ENCODE measurements at regions not wholly inside any gene's neighbourhood (a gene's known extent, or its start where the extent isn't known, plus 50 kb on each side); places are given as distances from the start of the nearest gene placed in this dataset.
"Not testable (repeated sequence)": the region's sequence is repeated elsewhere in the genome, so short reads cannot be mapped to it uniquely, and the experiment has no call there.

GRCh38 chr4:189706821-189707220 lies 233.9 kb upstream of the FRG1 start:
- dilution Hi-C loops (cut with HindIII; ENCODE audit: low sequenced_read_pairs, unreplicated experiment); H2AFZ ChIP-seq (replicated peaks; ENCODE audit: low read length, poor library complexity): not testable (repeated sequence)

DNA sequence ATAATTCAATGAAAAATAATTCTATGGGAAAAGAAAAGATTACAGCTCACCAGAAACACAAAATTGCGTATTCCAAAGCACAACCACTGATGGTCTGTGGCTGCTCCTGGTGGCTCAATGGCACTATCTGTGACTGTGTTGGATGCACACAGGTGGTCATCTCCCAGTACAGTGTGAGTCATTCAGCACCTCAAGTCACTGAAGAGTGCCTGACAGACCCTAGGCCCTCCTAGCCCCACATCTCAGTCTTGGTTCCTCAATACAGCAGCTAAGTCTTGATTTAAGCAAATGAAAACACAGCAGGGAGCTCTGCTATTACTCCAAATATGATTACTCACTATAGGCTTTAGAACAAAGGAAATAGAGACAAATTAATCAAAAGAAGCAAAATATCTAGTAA lies 233.4 kb upstream of the FRG1 start:
- H3K56ac ChIP-seq (ENCODE audit: extremely low read depth, insufficient read depth, low read length); H3K9me3 ChIP-seq (ENCODE audit: control insufficient read depth, insufficient read depth, low read length); H4K91ac ChIP-seq (ENCODE audit: insufficient read depth, low read depth, low read length); in situ Hi-C loops (cut with MboI; ENCODE audit: low sequenced_read_pairs); H3K27ac ChIP-seq (ENCODE audit: insufficient read depth, low read length); H3K4me1 ChIP-seq (ENCODE audit: control insufficient read depth, insufficient read depth, low read length); H2BK120ac ChIP-seq (ENCODE audit: low read depth, low read length); POLR2A ChIA-PET (ENCODE audit: unreplicated experiment); H3K9me1 ChIP-seq (ENCODE audit: insufficient read depth, low read length); intact Hi-C loops (cut with micrococcal nuclease); H3K23ac ChIP-seq (ENCODE audit: low read depth, low read length); H3K4ac ChIP-seq (ENCODE audit: low read depth, low read length); DNase-seq; H2BK5ac ChIP-seq (ENCODE audit: low read depth, low read length, poor library complexity, severe bottlenecking); BruUV-seq (replicated peaks); ATAC-seq (ENCODE audit: low read depth); H2AK5ac ChIP-seq (ENCODE audit: low read depth, low read length); CTCF ChIA-PET; H4K20me1 ChIP-seq (ENCODE audit: insufficient read depth, low read length); H2BK15ac ChIP-seq (ENCODE audit: low read depth, low read length); H4K5ac ChIP-seq (ENCODE audit: low read depth, low read length); H3K36me3 ChIP-seq (ENCODE audit: control insufficient read depth, insufficient read depth, low read length); H3K9ac ChIP-seq (ENCODE audit: low read depth, low read length); H3K79me1 ChIP-seq (ENCODE audit: low read depth in 1 of 2, low read length in 2 of 2); H3K4me3 ChIP-seq (ENCODE audit: insufficient read depth, low read depth, low read length); H2AK9ac ChIP-seq (replicated peaks; ENCODE audit: low read depth, low read length, poor library complexity); dilution Hi-C loops (cut with HindIII; ENCODE audit: low sequenced_read_pairs, unreplicated experiment); H3K4me2 ChIP-seq (ENCODE audit: low read depth, low read length); H2BK20ac ChIP-seq (ENCODE audit: low read depth, low read length); H3K14ac ChIP-seq (replicated peaks; ENCODE audit: low read depth, low read length); H4K8ac ChIP-seq (ENCODE audit: low read depth in 2 of 2, low read length in 2 of 2); H2AFZ ChIP-seq (replicated peaks; ENCODE audit: low read length, poor library complexity); H3K27me3 ChIP-seq (ENCODE audit: control insufficient read depth, insufficient read depth, low read length); H3K18ac ChIP-seq (ENCODE audit: low read depth, low read length): not testable (repeated sequence)
- 50% methylated on average over 1 of the region's 1 CpG; no CpG with 5 or more reads in 1 of the 2 experiments for WGBS, 2 experiments (ENCODE audit: extremely low coverage in 2 of 2, insufficient read length in 1 of 2)

More at GRCh38 chr4:189706821-189707220, 233.9 kb upstream of the FRG1 start:
- H4K91ac ChIP-seq (ENCODE audit: insufficient read depth, low read depth, low read length); H3K9ac ChIP-seq (ENCODE audit: low read depth, low read length); H3K14ac ChIP-seq (replicated peaks; ENCODE audit: low read depth, low read length); H3K23ac ChIP-seq (ENCODE audit: low read depth, low read length); H3K4ac ChIP-seq (ENCODE audit: low read depth, low read length); H2BK120ac ChIP-seq (ENCODE audit: low read depth, low read length); H2AK5ac ChIP-seq (ENCODE audit: low read depth, low read length); ATAC-seq (ENCODE audit: low read depth); H3K9me3 ChIP-seq (ENCODE audit: control insufficient read depth, insufficient read depth, low read length); POLR2A ChIA-PET (ENCODE audit: unreplicated experiment); H3K9me1 ChIP-seq (ENCODE audit: insufficient read depth, low read length); DNase-seq; H3K4me2 ChIP-seq (ENCODE audit: low read depth, low read length); H4K20me1 ChIP-seq (ENCODE audit: insufficient read depth, low read length); H2AK9ac ChIP-seq (replicated peaks; ENCODE audit: low read depth, low read length, poor library complexity); H3K27ac ChIP-seq (ENCODE audit: insufficient read depth, low read length); H3K56ac ChIP-seq (ENCODE audit: extremely low read depth, insufficient read depth, low read length); H3K79me1 ChIP-seq (ENCODE audit: low read depth in 1 of 2, low read length in 2 of 2); H3K4me3 ChIP-seq (ENCODE audit: insufficient read depth, low read depth, low read length); H4K8ac ChIP-seq (ENCODE audit: low read depth in 2 of 2, low read length in 2 of 2); BruUV-seq (replicated peaks); CTCF ChIA-PET; H3K36me3 ChIP-seq (ENCODE audit: control insufficient read depth, insufficient read depth, low read length); H2BK5ac ChIP-seq (ENCODE audit: low read depth, low read length, poor library complexity, severe bottlenecking); H4K5ac ChIP-seq (ENCODE audit: low read depth, low read length); H3K18ac ChIP-seq (ENCODE audit: low read depth, low read length); in situ Hi-C loops (cut with MboI; ENCODE audit: low sequenced_read_pairs); H3K27me3 ChIP-seq (ENCODE audit: control insufficient read depth, insufficient read depth, low read length); H3K4me1 ChIP-seq (ENCODE audit: control insufficient read depth, insufficient read depth, low read length); H2BK20ac ChIP-seq (ENCODE audit: low read depth, low read length); H2BK15ac ChIP-seq (ENCODE audit: low read depth, low read length); intact Hi-C loops (cut with micrococcal nuclease): not testable (repeated sequence)
- WGBS, 2 experiments (ENCODE audit: extremely low coverage in 2 of 2, insufficient read length in 1 of 2): no CpG with 5 or more reads among the region's 4 CpGs

Measured in IMR-90 (cell line).